ENCODE measurements at regions not wholly inside any gene's neighbourhood (a gene's known extent, or its start where the extent isn't known, plus 50 kb on each side); places are given as distances from the start of the nearest gene placed in this dataset.

DNA sequence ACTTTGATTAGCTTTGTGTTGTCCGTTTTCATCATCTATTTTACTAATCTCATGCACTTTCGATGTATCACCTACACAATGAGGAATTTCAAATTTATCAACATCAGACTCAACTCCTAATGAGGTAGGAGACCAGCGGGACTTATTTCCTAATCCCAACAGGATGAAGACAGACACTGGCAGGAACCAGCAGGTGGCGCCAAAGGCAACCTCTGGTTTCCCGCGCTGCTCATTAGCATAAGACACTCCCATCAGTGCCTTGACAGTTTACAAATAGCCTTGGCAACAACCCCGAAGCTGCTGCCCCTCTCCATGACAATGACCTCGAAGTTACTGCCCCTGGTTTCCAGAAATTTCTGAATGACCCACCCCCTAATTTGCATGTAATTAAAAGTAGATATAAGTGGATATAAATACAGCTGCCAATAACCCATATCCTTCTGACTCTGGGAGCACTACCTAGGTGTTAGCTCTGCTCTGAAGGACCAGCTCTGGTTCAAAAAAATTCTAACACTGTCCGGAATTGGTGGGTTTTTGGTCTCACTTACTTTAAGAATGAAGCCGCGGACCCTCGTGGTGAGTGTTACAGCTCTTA is 974.8 kb downstream of the ADGRL2 start:
- TF ChIP-seq CTCF (IDR thresholded peaks at IDR 0.05 in 4 of 5, conservative IDR thresholded peaks at IDR 0.05 in 1 of 5) (no peak), POLR2A (IDR thresholded peaks at IDR 0.05) (no peak)
- no peak overlapping the region for H3K4me3 ChIP-seq
- H3K27ac ChIP-seq = no peak overlapping the region
- intact Hi-C loops (cut with DNase I; ENCODE audit: low total_unique reads) = no loop called here
- H3K4me1 ChIP-seq = no peaks in the 10 kb centered on the region
- DNase-seq (no peak), ATAC-seq (no peak)
- H3K36me3 ChIP-seq = no peaks in the 10 kb centered on the region
- in situ Hi-C loops (cut with MboI; ENCODE audit: low sequenced_read_pairs in 4 of 4) = no loop called here
- H3K27me3 ChIP-seq = no peaks in the 10 kb centered on the region
- no peaks in the 10 kb centered on the region for H3K9me3 ChIP-seq

- DNase-seq (no peak), ATAC-seq (no peak)
- in situ Hi-C loops (cut with MboI; ENCODE audit: low sequenced_read_pairs in 4 of 4) (no loop called here), intact Hi-C loops (cut with DNase I; ENCODE audit: low total_unique reads) (no loop called here)
- Histone ChIP-seq H3K36me3 (no peaks in the 10 kb centered on the region), H3K4me3 (no peak overlapping the region), H3K27ac (no peak overlapping the region), H3K9me3 (no peaks in the 10 kb centered on the region), H3K4me1 (no peaks in the 10 kb centered on the region), H3K27me3 (no peaks in the 10 kb centered on the region)
- TF ChIP-seq POLR2A (IDR thresholded peaks at IDR 0.05) (no peak), CTCF (IDR thresholded peaks at IDR 0.05 in 4 of 5, conservative IDR thresholded peaks at IDR 0.05 in 1 of 5) (no peak)
These were observed 962.2 kb downstream of the ADGRL2 start for GRCh38 chr1:82762829-82763532.

- TF ChIP-seq CTCF (IDR thresholded peaks at IDR 0.05 in 4 of 5, conservative IDR thresholded peaks at IDR 0.05 in 1 of 5) (no peak), POLR2A (IDR thresholded peaks at IDR 0.05) (no peak)
- ATAC-seq (no peak), DNase-seq (no peak)
- Histone ChIP-seq H3K36me3 (no peaks in the 10 kb centered on the region), H3K9me3 (no peaks in the 10 kb centered on the region), H3K4me1 (no peaks in the 10 kb centered on the region), H3K4me3 (no peak overlapping the region), H3K27ac (no peak overlapping the region), H3K27me3 (no peaks in the 10 kb centered on the region)
- in situ Hi-C loops (cut with MboI; ENCODE audit: low sequenced_read_pairs in 4 of 4) (no loop called here), intact Hi-C loops (cut with DNase I; ENCODE audit: low total_unique reads) (no loop called here)
These were observed 958.3 kb downstream of the ADGRL2 start for GRCh38 chr1:82759035-82759434.

DNA sequence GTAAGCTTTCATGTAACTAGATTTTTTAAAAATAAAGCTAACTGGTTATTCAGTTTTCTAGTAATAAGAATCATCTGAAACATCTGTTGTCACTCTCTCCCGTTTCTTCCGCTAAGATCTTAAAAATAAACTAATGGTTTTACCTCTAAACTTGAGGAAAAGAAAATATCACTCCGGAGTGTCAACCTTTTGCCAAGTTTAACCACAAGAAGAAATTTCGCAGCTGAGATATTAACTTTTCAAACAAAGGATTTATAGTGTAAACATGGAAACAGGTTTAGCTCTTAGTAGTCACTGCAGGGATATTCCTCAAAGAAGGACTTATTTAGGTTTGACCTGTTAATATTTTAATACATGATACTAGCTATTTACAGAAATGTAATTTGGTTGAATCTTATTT is 954.9 kb downstream of the ADGRL2 start:
- no peak overlapping the region for H3K27ac ChIP-seq
- in situ Hi-C loops (cut with MboI; ENCODE audit: low sequenced_read_pairs in 4 of 4) = no loop called here
- intact Hi-C loops (cut with DNase I; ENCODE audit: low total_unique reads) = no loop called here
- ATAC-seq (no peak), DNase-seq (no peak)
- no peaks in the 10 kb centered on the region for H3K9me3 ChIP-seq
- no peaks in the 10 kb centered on the region for H3K36me3 ChIP-seq
- no peak overlapping the region for H3K4me3 ChIP-seq
- H3K4me1 ChIP-seq = no peaks in the 10 kb centered on the region
- TF ChIP-seq CTCF (IDR thresholded peaks at IDR 0.05 in 4 of 5, conservative IDR thresholded peaks at IDR 0.05 in 1 of 5) = no peak
- no peak for TF ChIP-seq POLR2A (IDR thresholded peaks at IDR 0.05)
- no peaks in the 10 kb centered on the region for H3K27me3 ChIP-seq

Measured in gastrocnemius medialis (tissue), 4 donors.